ENCODE measurements at regions not wholly inside any gene's neighbourhood (a gene's known extent, or its start where the extent isn't known, plus 50 kb on each side); places are given as distances from the start of the nearest gene placed in this dataset.

- 45% methylated on average over 3 of the region's 3 CpGs for WGBS (ENCODE audit: insufficient coverage, insufficient replicate concordance, low lambda C conversion rate, missing lambda C conversion rate)
- no peak for TF ChIP-seq TAF1 (IDR thresholded peaks at IDR 0.05; ENCODE audit: borderline replicate concordance, low read depth, low read length)
- RAD21 ChIA-PET (ENCODE audit: unreplicated experiment) = no interaction called here
- POLR2A ChIA-PET = no interaction called here
- H3K4me3 ChIP-seq = no peak overlapping the region
- in situ Hi-C loops (cut with MboI) = no loop called here
- BruUV-seq (replicated peaks) = no TSS peak
- FAIRE-seq = no peak
- no peak for DNase-seq (ENCODE audit: low read depth, low spot score)
- no peaks in the 10 kb centered on the region for H3K9me3 ChIP-seq (replicated peaks; ENCODE audit: control insufficient read depth, insufficient read depth, low read length)
- no peak overlapping the region for H3K27ac ChIP-seq (ENCODE audit: control insufficient read depth, insufficient read depth)
- no peaks in the 10 kb centered on the region for H4K20me1 ChIP-seq (ENCODE audit: control insufficient read depth, insufficient read depth)
- H3K36me3 ChIP-seq (ENCODE audit: control insufficient read depth in 2 of 2, insufficient read depth in 2 of 2, low read length in 1 of 2) = no peaks in the 10 kb centered on the region
- H2AFZ ChIP-seq (ENCODE audit: control insufficient read depth, low read depth, low read length) = no peak overlapping the region
- H3K9ac ChIP-seq (ENCODE audit: control insufficient read depth, insufficient read depth, low read length) = no peak overlapping the region
- intact Hi-C loops (cut with micrococcal nuclease; ENCODE audit: unreplicated experiment) = no loop called here
- SMC1A ChIA-PET (ENCODE audit: uncharacterized antibody, unreplicated experiment) = no interaction called here
- H3K4me1 ChIP-seq (ENCODE audit: control insufficient read depth, insufficient read depth, low read length) = no peaks in the 10 kb centered on the region
- CTCF ChIA-PET = interaction anchor here (0.6 kb wide), 1 partner anchor 19 kb away, joined by 3 read pairs; no protein-coding TSS in a partner anchor
- no peak for ATAC-seq
- no peaks in the 10 kb centered on the region for H3K79me2 ChIP-seq (ENCODE audit: control insufficient read depth, insufficient read depth, low read length)
- no peak overlapping the region for H3K4me2 ChIP-seq (ENCODE audit: control insufficient read depth, insufficient read depth)
- H3K27me3 ChIP-seq (replicated peaks in 1 of 2; ENCODE audit: control insufficient read depth in 2 of 2, insufficient read depth in 2 of 2, low read length in 1 of 2) = no peaks in the 10 kb centered on the region
Measured at GRCh38 chr1:106225403-106225802, 831.1 kb upstream of the PRMT6 start.

- no peak for DNase-seq (ENCODE audit: low read depth, low spot score)
- no TSS peak for BruUV-seq (replicated peaks)
- RAD21 ChIA-PET (ENCODE audit: unreplicated experiment) = no interaction called here
- Histone ChIP-seq H3K9me3 (replicated peaks; ENCODE audit: control insufficient read depth, insufficient read depth, low read length) (no peaks in the 10 kb centered on the region), H3K27ac (ENCODE audit: control insufficient read depth, insufficient read depth) (no peak overlapping the region), H3K79me2 (ENCODE audit: control insufficient read depth, insufficient read depth, low read length) (no peaks in the 10 kb centered on the region), H3K4me2 (ENCODE audit: control insufficient read depth, insufficient read depth) (no peak overlapping the region), H3K4me1 (ENCODE audit: control insufficient read depth, insufficient read depth, low read length) (no peaks in the 10 kb centered on the region), H2AFZ (ENCODE audit: control insufficient read depth, low read depth, low read length) (no peak overlapping the region), H3K36me3 (ENCODE audit: control insufficient read depth in 2 of 2, insufficient read depth in 2 of 2, low read length in 1 of 2) (no peaks in the 10 kb centered on the region), H3K4me3 (no peak overlapping the region), H3K27me3 (replicated peaks in 1 of 2; ENCODE audit: control insufficient read depth in 2 of 2, insufficient read depth in 2 of 2, low read length in 1 of 2) (no peaks in the 10 kb centered on the region), H3K9ac (ENCODE audit: control insufficient read depth, insufficient read depth, low read length) (no peak overlapping the region), H4K20me1 (ENCODE audit: control insufficient read depth, insufficient read depth) (no peaks in the 10 kb centered on the region)
- CTCF ChIA-PET = no interaction called here
- intact Hi-C loops (cut with micrococcal nuclease; ENCODE audit: unreplicated experiment) (no loop called here), in situ Hi-C loops (cut with MboI) (no loop called here)
- no peak for ATAC-seq
- POLR2A ChIA-PET = no interaction called here
- TF ChIP-seq HDGF (IDR thresholded peaks at IDR 0.05) (no peak), USF1 (IDR thresholded peaks at IDR 0.05; ENCODE audit: borderline replicate concordance, extremely low read length, insufficient read depth, low read depth, low read length) (no peak)
- 0% methylated on average over 1 of the region's 1 CpG for WGBS (ENCODE audit: insufficient coverage, insufficient replicate concordance, low lambda C conversion rate, missing lambda C conversion rate)
- SMC1A ChIA-PET (ENCODE audit: uncharacterized antibody, unreplicated experiment) = no interaction called here
- FAIRE-seq = no peak
Measured at GRCh38 chr1:106226550-106226949, 829.9 kb upstream of the PRMT6 start.

Data from GM12878 (cell line).